Choroid plexus epithelial cell (primary cell): ENCODE measurements at regions not wholly inside any gene's neighbourhood (a gene's known extent, or its start where the extent isn't known, plus 50 kb on each side); places are given as distances from the start of the nearest gene placed in this dataset.

Experiments used
- DNase-seq: peaks from one replicate; pipeline ENCODE4 v3.0.0-alpha.2; 2010; ENCODE audit warnings: low read depth
- H3K4me3 ChIP-seq: 2 replicates; pipeline ENCODE4 v1.5.1; 2011; ENCODE audit warnings: low read depth, mild to moderate bottlenecking, control low read depth, low read length, moderate library complexity
- CTCF ChIP-seq: conservative IDR thresholded peaks from 2 replicates; pipeline ENCODE4 v1.5.1; 2011; ENCODE audit warnings: low read depth, mild to moderate bottlenecking, control low read depth, inconsistent platforms, low read length, moderate library complexity

- H3K4me3 ChIP-seq: no peak overlapping the region
- DNase-seq: no peak
- TF ChIP-seq CTCF: no peak
Observed at GRCh38 chr16:73413830-73414190, 365.9 kb upstream of the ZFHX3 start.

- no peak for TF ChIP-seq CTCF
- H3K4me3 ChIP-seq: no peak overlapping the region
- DNase-seq: no peak
Observed at GRCh38 chr16:73413091-73413829, 365.3 kb upstream of the ZFHX3 start.

GRCh38 chr16:73412416-73412815 lies 364.5 kb upstream of the ZFHX3 start:
- H3K4me3 ChIP-seq: no peak overlapping the region
- no peak for TF ChIP-seq CTCF
- DNase-seq: no peak

DNA sequence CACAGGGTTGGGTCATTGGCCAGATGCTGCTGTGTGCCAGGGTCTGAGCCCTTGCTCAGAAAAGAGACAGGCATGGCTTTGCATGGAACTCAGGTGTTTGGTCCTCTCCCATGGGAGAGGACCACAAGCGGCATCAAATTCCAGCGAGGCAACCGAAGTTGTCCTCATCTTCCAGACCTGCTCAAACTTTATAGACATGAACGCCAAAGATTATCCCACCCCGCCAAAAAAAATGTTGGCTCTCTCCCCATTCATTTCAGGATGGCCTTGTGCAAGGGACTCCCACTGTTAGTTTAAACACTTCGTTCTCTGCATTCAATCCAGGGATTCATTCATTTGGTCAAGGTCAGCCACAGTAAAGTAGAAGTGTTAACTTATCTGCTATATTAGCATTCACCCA lies 360.8 kb upstream of the ZFHX3 start:
- no peak for DNase-seq
- no peak overlapping the region for H3K4me3 ChIP-seq
- no peak for TF ChIP-seq CTCF

DNA sequence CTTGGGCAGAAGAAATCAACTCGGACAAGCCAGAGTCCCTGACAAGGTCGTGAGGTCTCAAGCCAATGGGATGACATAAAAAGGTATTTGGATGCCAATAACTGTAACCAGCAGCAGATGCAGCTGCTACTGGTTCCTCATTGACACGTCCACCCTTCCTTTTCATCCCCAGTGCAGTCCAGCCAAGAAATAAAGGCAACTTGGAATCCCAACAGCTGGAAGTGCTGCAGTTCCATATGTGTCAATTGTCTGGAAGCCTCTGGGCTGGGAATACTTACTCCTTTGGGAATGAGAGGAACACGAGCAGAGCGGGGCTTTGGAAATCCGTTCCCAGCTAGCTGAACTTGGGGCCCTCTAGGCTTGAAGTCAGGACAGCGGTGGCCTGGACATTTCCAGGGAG lies 360.4 kb upstream of the ZFHX3 start:
- no peak for DNase-seq
- no peak for TF ChIP-seq CTCF
- no peak overlapping the region for H3K4me3 ChIP-seq

DNA sequence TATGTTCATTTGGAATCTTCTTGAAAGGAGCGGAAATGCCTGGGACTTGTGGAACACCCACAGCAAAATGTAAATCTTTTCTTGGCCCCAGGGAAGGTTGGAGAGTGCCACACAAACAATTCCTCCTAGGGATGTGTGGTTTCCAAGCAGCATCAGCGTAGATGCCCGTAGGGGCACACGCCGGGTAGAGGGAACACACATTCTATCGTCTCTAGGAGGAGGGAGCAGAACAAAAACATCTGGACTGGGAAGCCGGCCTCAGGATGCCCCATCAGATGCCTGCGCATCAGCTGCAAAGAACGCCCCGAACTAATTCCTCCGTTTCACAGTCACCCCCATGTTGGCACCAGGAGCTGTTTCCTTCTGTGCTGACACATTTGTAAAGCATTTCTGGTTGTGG lies 357.9 kb upstream of the ZFHX3 start:
- no peak overlapping the region for H3K4me3 ChIP-seq
- TF ChIP-seq CTCF: no peak
- no peak for DNase-seq

- TF ChIP-seq CTCF: no peak
- H3K4me3 ChIP-seq: no peak overlapping the region
Observed at GRCh38 chr16:73404001-73404400, 356.1 kb upstream of the ZFHX3 start.

More at GRCh38 chr16:73404001-73404400, 356.1 kb upstream of the ZFHX3 start:
- no peak for DNase-seq
